ENCODE measurements at regions not wholly inside any gene's neighbourhood (a gene's known extent, or its start where the extent isn't known, plus 50 kb on each side); places are given as distances from the start of the nearest gene placed in this dataset.

DNA sequence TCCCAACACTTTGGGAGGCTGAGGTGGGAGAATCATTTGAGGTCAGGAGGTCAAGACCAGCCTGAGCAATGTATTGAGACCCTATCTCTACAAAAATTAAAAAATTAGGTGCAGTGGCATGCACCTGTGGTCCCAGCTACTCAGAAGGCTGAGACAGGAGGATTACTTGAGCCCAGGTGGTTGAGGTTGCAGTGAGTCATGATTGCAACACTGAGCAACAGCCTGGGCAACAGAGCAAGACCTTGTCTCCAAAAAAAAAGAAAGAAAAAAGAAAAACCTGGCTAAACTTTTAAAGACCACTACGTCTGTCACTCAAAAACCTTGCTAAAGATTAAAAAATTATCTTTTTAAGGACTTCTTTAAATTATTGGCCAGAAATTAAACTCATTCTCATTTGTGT lies 59.8 kb upstream of the ABCA1 start:
- TF ChIP-seq POLR2AphosphoS5 (IDR thresholded peaks at IDR 0.05) (no peak), CTCF (IDR thresholded peaks at IDR 0.05) (no peak), POLR2A (IDR thresholded peaks at IDR 0.05; ENCODE audit: low read depth) (no peak)

All from esophagus muscularis mucosa (tissue), 3 donors.